IMR-90 (cell line): ENCODE measurements at regions not wholly inside any gene's neighbourhood (a gene's known extent, or its start where the extent isn't known, plus 50 kb on each side); places are given as distances from the start of the nearest gene placed in this dataset.
A peak's percentile ranks its signal among the peaks of the same experiment; 100 is the strongest.

Experiments
- ATAC-seq: fragments of 200-7000 bp; cut with Tn5 transposase; 2 replicates; pipeline ENCODE4 v1.9.1; 2020; ENCODE audit warnings: low read depth, mild to moderate bottlenecking, moderate library complexity
- BruUV-seq: library from RNA; stranded (reverse); fragments of 400-500 nt; replicated peaks from 2 replicates; lab custom pipeline; 2021; lab: Mats Ljungman, UMichigan
- CTCF ChIA-PET: fragments of 300-600 bp; formaldehyde crosslinking; extraction: SDS; loops from one replicate; lab custom pipeline; 2021; ENCODE audit warnings: antibody characterized with exemption; lab: Yijun Ruan, JAX
- POLR2A ChIA-PET: fragments of 300-600 bp; sonication (Branson Sonifier 250); formaldehyde crosslinking; loops from one replicate; lab custom pipeline; 2022; ENCODE audit warnings: antibody characterized with exemption; ENCODE audit not compliant: unreplicated experiment; lab: Charles Lee
- DNase-seq: peaks from one replicate; pipeline ENCODE4 v3.0.0; 2013
- H2AFZ ChIP-seq: replicated peaks from 2 replicates; pipeline ENCODE3; 2013; ENCODE audit warnings: low read length, mild to moderate bottlenecking; ENCODE audit not compliant: poor library complexity
- H2AK5ac ChIP-seq: 2 replicates; pipeline ENCODE4 v1.6.1; 2013; ENCODE audit warnings: low read depth, low read length, inconsistent platforms
- H2AK9ac ChIP-seq: replicated peaks from 2 replicates; pipeline ENCODE3; 2013; ENCODE audit warnings: mild to moderate bottlenecking, low read depth, low read length, moderate library complexity; ENCODE audit not compliant: poor library complexity
- H2BK120ac ChIP-seq: 2 replicates; pipeline ENCODE4 v1.6.1; 2013; ENCODE audit warnings: low read depth, low read length, inconsistent platforms
- H2BK15ac ChIP-seq: 3 replicates; pipeline ENCODE4 v1.6.1; 2013; ENCODE audit warnings: low read depth, low read length, inconsistent platforms
- H2BK20ac ChIP-seq: 2 replicates; pipeline ENCODE4 v1.6.1; 2013; ENCODE audit warnings: low read depth, mild to moderate bottlenecking, inconsistent platforms, low read length, moderate library complexity
- H2BK5ac ChIP-seq: 2 replicates; pipeline ENCODE4 v1.6.1; 2013; ENCODE audit warnings: mild to moderate bottlenecking, low read depth, low read length, inconsistent platforms; ENCODE audit not compliant: poor library complexity, severe bottlenecking
- H3K14ac ChIP-seq: replicated peaks from 2 replicates; pipeline ENCODE4 v1.6.1; 2013; ENCODE audit warnings: low read depth, low read length, inconsistent platforms
- H3K18ac ChIP-seq: 2 replicates; pipeline ENCODE4 v1.6.1; 2013; ENCODE audit warnings: low read depth, low read length, control low read depth
- H3K23ac ChIP-seq: 2 replicates; pipeline ENCODE4 v1.6.1; 2013; ENCODE audit warnings: low read depth, low read length, inconsistent platforms
- H3K27ac ChIP-seq: 2 replicates; pipeline ENCODE4 v1.5.1; 2013; ENCODE audit warnings: mild to moderate bottlenecking, control low read depth, low read length; ENCODE audit not compliant: insufficient read depth
- H3K27me3 ChIP-seq: 2 replicates; pipeline ENCODE4 v1.6.1; 2013; ENCODE audit warnings: low read length; ENCODE audit not compliant: control insufficient read depth, insufficient read depth
- H3K36me3 ChIP-seq: 2 replicates; pipeline ENCODE4 v1.6.1; 2013; ENCODE audit warnings: low read length, mixed read lengths; ENCODE audit not compliant: control insufficient read depth, insufficient read depth
- H3K4ac ChIP-seq: 2 replicates; pipeline ENCODE4 v1.6.1; 2013; ENCODE audit warnings: low read depth, low read length, inconsistent platforms
- H3K4me1 ChIP-seq: 2 replicates; pipeline ENCODE4 v1.6.1; 2013; ENCODE audit warnings: low read length, mixed read lengths; ENCODE audit not compliant: control insufficient read depth, insufficient read depth
- H3K4me2 ChIP-seq: 2 replicates; pipeline ENCODE4 v1.6.1; 2013; ENCODE audit warnings: low read depth, mild to moderate bottlenecking, control low read depth, low read length, moderate library complexity
- H3K4me3 ChIP-seq: 2 replicates; pipeline ENCODE4 v1.5.1; 2013; ENCODE audit warnings: low read depth, mild to moderate bottlenecking, control low read depth, low read length, moderate library complexity; ENCODE audit not compliant: insufficient read depth
- H3K56ac ChIP-seq: 2 replicates; pipeline ENCODE4 v1.6.1; 2013; ENCODE audit warnings: low read length, inconsistent platforms; ENCODE audit not compliant: insufficient read depth; ENCODE audit errors: extremely low read depth
- H3K79me1 ChIP-seq, 2 experiments: 2 replicates each; pipeline ENCODE4 v1.6.1; 2013; ENCODE audit warnings: low read length in 2 of 2, inconsistent platforms in 1 of 2, low read depth in 1 of 2
- H3K9ac ChIP-seq: 2 replicates; pipeline ENCODE4 v1.6.1; 2013; ENCODE audit warnings: low read depth, low read length, control low read depth
- H3K9me1 ChIP-seq: 2 replicates; pipeline ENCODE4 v1.6.1; 2013; ENCODE audit warnings: low read length, inconsistent platforms; ENCODE audit not compliant: insufficient read depth
- H3K9me3 ChIP-seq: 2 replicates; pipeline ENCODE4 v1.6.1; 2013; ENCODE audit warnings: low read length; ENCODE audit not compliant: control insufficient read depth, insufficient read depth
- H4K20me1 ChIP-seq: 2 replicates; pipeline ENCODE4 v1.6.1; 2013; ENCODE audit warnings: low read length, inconsistent platforms; ENCODE audit not compliant: insufficient read depth
- H4K5ac ChIP-seq: 2 replicates; pipeline ENCODE4 v1.6.1; 2013; ENCODE audit warnings: mild to moderate bottlenecking, low read depth, low read length, control low read depth
- H4K8ac ChIP-seq, 2 experiments: 2 replicates each; pipeline ENCODE4 v1.6.1; 2013; ENCODE audit warnings: low read depth in 2 of 2, low read length in 2 of 2, control low read depth in 1 of 2, inconsistent platforms in 1 of 2
- H4K91ac ChIP-seq: 2 replicates; pipeline ENCODE4 v1.6.1; 2013; ENCODE audit warnings: low read depth, low read length, inconsistent platforms; ENCODE audit not compliant: insufficient read depth
- MAZ ChIP-seq: IDR thresholded peaks from 2 replicates; pipeline ENCODE4 v1.6.1; 2012; ENCODE audit warnings: low read depth, mild to moderate bottlenecking, low read length, improper control_type of control experiment, moderate library complexity, borderline replicate concordance
- WGBS, 2 experiments: methylation state at CpG; one replicate each; pipeline versions ENCODE4 v1.1.5 to v1.1.7; 2013; ENCODE audit warnings: missing lambda C conversion rate in 2 of 2; ENCODE audit not compliant: insufficient read length in 1 of 2; ENCODE audit errors: extremely low coverage in 2 of 2; 5-methylcytosine and 5-hydroxymethylcytosine counted together
- dilution Hi-C: fragments of 300-500 bp; cut with HindIII; formaldehyde crosslinking; loops from one replicate; pipeline ENCODE4 v1.14.3; 2018; ENCODE audit warnings: low sequenced_read_pairs; ENCODE audit not compliant: unreplicated experiment
- in situ Hi-C: fragments of 300-500 bp; cut with MboI; formaldehyde crosslinking; loops from 3 replicates; pipeline ENCODE4 v1.14.3; 2019; ENCODE audit warnings: low sequenced_read_pairs, inconsistent platforms, mixed read lengths
- intact Hi-C: fragments of 100-400 bp; cut with micrococcal nuclease; formaldehyde crosslinking; loops from 2 replicates; pipeline ENCODE4 v1.10.0; 2022

GRCh38 chr15:38885471-38885952 lies 320.9 kb upstream of the RASGRP1 start:
- no peak for DNase-seq
- Histone ChIP-seq H3K4me1 (peaks cover 22% of the 10 kb centered on the region), H3K18ac (peak overlapping the region; percentile 99), H3K14ac (peak overlapping the region; percentile 78), H3K23ac (peak overlapping the region; percentile 31), H4K5ac (peak overlapping the region; percentile 99), H3K27me3 (no peaks in the 10 kb centered on the region), H2BK5ac (peak overlapping the region; percentile 100), H2AK5ac (peak overlapping the region; percentile 82), H2BK20ac (peak overlapping the region; percentile 89), H2AFZ (no peak overlapping the region), H3K4me3 (peak overlapping the region; percentile 20; the same call in 1 of the 2 replicates), H3K9ac (peak overlapping the region; percentile 89), H3K4ac (peak overlapping the region; percentile 90), H3K9me3 (no peaks in the 10 kb centered on the region), H3K9me1 (peaks cover 11% of the 10 kb centered on the region), H3K27ac (peak overlapping the region; percentile 97), H4K8ac (peak overlapping the region; percentile 80 to 92), H4K91ac (peak overlapping the region; percentile 95), H2BK15ac (peak overlapping the region; percentile 99), H2AK9ac (no peak overlapping the region), H2BK120ac (peak overlapping the region; percentile 98), H3K79me1 (peaks cover 0 to 5% of the 10 kb centered on the region in 2 experiments; a peak in 2 of 4 replicates), H3K4me2 (peak overlapping the region; percentile 75), H4K20me1 (no peaks in the 10 kb centered on the region), H3K36me3 (no peaks in the 10 kb centered on the region), H3K56ac (peak overlapping the region; percentile 85)
- ChIA-PET POLR2A (interaction anchor here (1.3 to 2.0 kb wide), 2 partner anchors 10 to 21 kb away, joined by 4 to 5 read pairs; no protein-coding TSS in a partner anchor), CTCF (interaction anchor here (1.0 kb wide), 1 partner anchor 186 kb away, joined by 3 read pairs; no protein-coding TSS in a partner anchor)
- ATAC-seq, result peak; percentile 16
- in situ Hi-C loops (no loop called here), dilution Hi-C loops (no loop called here), intact Hi-C loops (no loop called here)
- WGBS, 2 experiments, result no CpG with 5 or more reads among the region's 4 CpGs
- no TSS peak for BruUV-seq
- no peak for TF ChIP-seq MAZ
